Panc1 (cell line): ENCODE measurements at regions not wholly inside any gene's neighbourhood (a gene's known extent, or its start where the extent isn't known, plus 50 kb on each side); places are given as distances from the start of the nearest gene placed in this dataset.

ENCODE experiments used
- ATAC-seq: fragments of 200-7000 bp; cut with Tn5 transposase; 2 replicates; pipeline ENCODE4 v1.9.1; 2020; ENCODE audit warnings: mild to moderate bottlenecking, moderate library complexity
- BruUV-seq: library from RNA; stranded (reverse); fragments of 400-500 nt; replicated peaks from 2 replicates; lab custom pipeline; 2021; lab: Mats Ljungman, UMichigan
- CTCF ChIA-PET: fragments of 300-600 bp; sonication (Branson Sonifier 250); formaldehyde crosslinking; loops from one replicate; lab custom pipeline; 2022; ENCODE audit warnings: antibody characterized with exemption; lab: Charles Lee
- POLR2A ChIA-PET: fragments of 300-600 bp; sonication (Branson Sonifier 250); formaldehyde crosslinking; loops from one replicate; lab custom pipeline; 2022; ENCODE audit warnings: antibody characterized with exemption; lab: Charles Lee
- DNase-seq: peaks from one replicate; pipeline ENCODE4 v3.0.0-alpha.2; 2010; ENCODE audit warnings: low read depth, low spot score
- H3K27ac ChIP-seq: 2 replicates; pipeline ENCODE4 v1.5.1; 2011; ENCODE audit warnings: mild to moderate bottlenecking, low read length, inconsistent platforms
- H3K27me3 ChIP-seq: fragments of 200-500 bp; sonication (Bioruptor generic); 2 replicates; pipeline ENCODE4 v1.6.0; 2014; ENCODE audit warnings: low read length, inconsistent platforms; ENCODE audit not compliant: control insufficient read depth, insufficient read depth
- H3K36me3 ChIP-seq: fragments of 200-500 bp; sonication (Bioruptor generic); 2 replicates; pipeline ENCODE4 v1.5.1; 2014; ENCODE audit warnings: inconsistent platforms, mild to moderate bottlenecking, low read length, moderate library complexity; ENCODE audit not compliant: control insufficient read depth, insufficient read depth
- H3K4me1 ChIP-seq: 2 replicates; pipeline ENCODE4 v1.5.1; 2011; ENCODE audit warnings: inconsistent platforms, mild to moderate bottlenecking, low read length, moderate library complexity; ENCODE audit not compliant: control insufficient read depth, insufficient read depth
- H3K4me3 ChIP-seq, 2 experiments: 2 replicates each; pipeline ENCODE4 v1.5.1; 2011 to 2012; ENCODE audit warnings: low read depth in 2 of 2, low read length in 2 of 2, mild to moderate bottlenecking in 2 of 2, inconsistent platforms in 1 of 2, moderate library complexity in 1 of 2
- H3K9me3 ChIP-seq: fragments of 200-500 bp; sonication (Bioruptor generic); 2 replicates; pipeline ENCODE4 v1.5.1; 2014; ENCODE audit warnings: low read depth, mild to moderate bottlenecking, inconsistent platforms, low read length, moderate library complexity; ENCODE audit not compliant: control insufficient read depth, insufficient read depth
- POLR2AphosphoS5 ChIP-seq: IDR thresholded peaks from 2 replicates; pipeline ENCODE4 v1.6.1; 2012; ENCODE audit warnings: mild to moderate bottlenecking, low read depth, low read length, moderate library complexity
- SIN3A ChIP-seq: IDR thresholded peaks from 2 replicates; pipeline ENCODE4 v1.6.1; 2012; ENCODE audit warnings: low read depth, mild to moderate bottlenecking, low read length, moderate library complexity, borderline replicate concordance; ENCODE audit not compliant: insufficient read depth
- TCF7L2 ChIP-seq: IDR thresholded peaks from 2 replicates; pipeline ENCODE4 v1.6.1; 2011; ENCODE audit warnings: mild to moderate bottlenecking, low read depth, low read length, inconsistent platforms
- in situ Hi-C: cut with HindIII; loops from 2 replicates; pipeline ENCODE4 v1.10.0; 2016; ENCODE audit warnings: low sequenced_read_pairs, low pct_unique_long_range_greater_than_20kb
- intact Hi-C: fragments of 100-400 bp; cut with micrococcal nuclease; formaldehyde crosslinking; loops from one replicate; pipeline ENCODE4 v1.10.0; 2022; ENCODE audit not compliant: unreplicated experiment
- TF ChIP-seq, protein P1 (sequence below): fragments of 450-650 bp; IDR thresholded peaks from 2 replicates; pipeline ENCODE4 v1.5.1; 2017; ENCODE audit warnings: mild to moderate bottlenecking
- TF ChIP-seq, protein P2 (sequence below), 2 experiments: IDR thresholded peaks; 2 replicates each; pipeline ENCODE4 v1.6.1; 2011 to 2012; ENCODE audit warnings: low read depth in 2 of 2, control low read depth in 1 of 2, low read length in 1 of 2, mild to moderate bottlenecking in 1 of 2, moderate library complexity in 1 of 2; ENCODE audit not compliant: insufficient read depth in 1 of 2

DNA sequence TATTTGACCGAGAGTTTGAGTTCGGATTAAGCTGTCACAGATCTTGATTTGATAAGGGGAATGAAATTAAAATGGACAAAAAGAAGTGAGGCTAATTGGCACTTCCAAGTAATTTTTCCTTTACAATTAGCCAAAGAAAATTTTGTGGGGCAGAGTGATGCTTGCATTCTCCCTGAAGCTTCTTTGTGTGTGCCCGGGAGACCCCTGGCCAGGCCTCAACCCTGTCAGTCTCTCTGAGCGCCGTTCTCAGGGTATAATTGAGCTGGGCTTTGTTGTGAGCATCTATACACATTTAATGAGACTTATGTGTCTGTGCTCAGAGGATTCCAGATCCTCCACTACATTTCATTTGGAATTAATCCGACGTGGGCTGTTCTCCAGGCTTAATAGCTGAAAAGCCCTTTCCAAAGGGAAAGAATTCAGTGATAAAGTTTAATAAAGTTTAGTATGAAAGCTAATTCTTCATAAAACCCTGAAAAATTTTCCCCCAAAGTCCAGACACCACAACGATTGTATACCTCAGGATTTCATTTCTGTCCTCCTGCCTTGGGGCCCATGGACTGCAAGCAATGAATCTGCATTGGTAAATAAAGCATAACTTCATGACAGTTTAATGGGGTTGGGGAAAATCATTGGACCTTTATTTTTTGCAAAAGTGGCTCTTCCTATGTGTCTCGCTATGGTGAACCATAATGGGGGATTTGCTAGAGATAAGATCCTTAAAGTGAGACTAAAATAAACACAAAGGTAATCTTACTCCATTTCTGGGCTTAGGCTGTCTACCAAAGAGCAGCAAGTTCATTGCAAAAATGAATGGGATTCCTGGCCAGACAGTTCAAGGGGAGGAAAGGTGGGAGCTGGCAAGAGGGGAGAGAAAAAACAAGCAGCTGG, 292.6 kb downstream of the C12orf75 start:
- CTCF ChIA-PET: no interaction called here
- Histone ChIP-seq H3K9me3 (no peaks in the 10 kb centered on the region), H3K4me3 (no peak overlapping the region), H3K36me3 (no peaks in the 10 kb centered on the region), H3K27ac (no peak overlapping the region), H3K4me1 (no peaks in the 10 kb centered on the region), H3K27me3 (no peaks in the 10 kb centered on the region)
- DNase-seq: no peak
- in situ Hi-C loops (no loop called here), intact Hi-C loops (no loop called here)
- no peak for ATAC-seq
- no TSS peak for BruUV-seq
- TF ChIP-seq, protein P1, sequence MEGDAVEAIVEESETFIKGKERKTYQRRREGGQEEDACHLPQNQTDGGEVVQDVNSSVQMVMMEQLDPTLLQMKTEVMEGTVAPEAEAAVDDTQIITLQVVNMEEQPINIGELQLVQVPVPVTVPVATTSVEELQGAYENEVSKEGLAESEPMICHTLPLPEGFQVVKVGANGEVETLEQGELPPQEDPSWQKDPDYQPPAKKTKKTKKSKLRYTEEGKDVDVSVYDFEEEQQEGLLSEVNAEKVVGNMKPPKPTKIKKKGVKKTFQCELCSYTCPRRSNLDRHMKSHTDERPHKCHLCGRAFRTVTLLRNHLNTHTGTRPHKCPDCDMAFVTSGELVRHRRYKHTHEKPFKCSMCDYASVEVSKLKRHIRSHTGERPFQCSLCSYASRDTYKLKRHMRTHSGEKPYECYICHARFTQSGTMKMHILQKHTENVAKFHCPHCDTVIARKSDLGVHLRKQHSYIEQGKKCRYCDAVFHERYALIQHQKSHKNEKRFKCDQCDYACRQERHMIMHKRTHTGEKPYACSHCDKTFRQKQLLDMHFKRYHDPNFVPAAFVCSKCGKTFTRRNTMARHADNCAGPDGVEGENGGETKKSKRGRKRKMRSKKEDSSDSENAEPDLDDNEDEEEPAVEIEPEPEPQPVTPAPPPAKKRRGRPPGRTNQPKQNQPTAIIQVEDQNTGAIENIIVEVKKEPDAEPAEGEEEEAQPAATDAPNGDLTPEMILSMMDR: no peak
- TF ChIP-seq SIN3A: no peak
- TF ChIP-seq, protein P2, sequence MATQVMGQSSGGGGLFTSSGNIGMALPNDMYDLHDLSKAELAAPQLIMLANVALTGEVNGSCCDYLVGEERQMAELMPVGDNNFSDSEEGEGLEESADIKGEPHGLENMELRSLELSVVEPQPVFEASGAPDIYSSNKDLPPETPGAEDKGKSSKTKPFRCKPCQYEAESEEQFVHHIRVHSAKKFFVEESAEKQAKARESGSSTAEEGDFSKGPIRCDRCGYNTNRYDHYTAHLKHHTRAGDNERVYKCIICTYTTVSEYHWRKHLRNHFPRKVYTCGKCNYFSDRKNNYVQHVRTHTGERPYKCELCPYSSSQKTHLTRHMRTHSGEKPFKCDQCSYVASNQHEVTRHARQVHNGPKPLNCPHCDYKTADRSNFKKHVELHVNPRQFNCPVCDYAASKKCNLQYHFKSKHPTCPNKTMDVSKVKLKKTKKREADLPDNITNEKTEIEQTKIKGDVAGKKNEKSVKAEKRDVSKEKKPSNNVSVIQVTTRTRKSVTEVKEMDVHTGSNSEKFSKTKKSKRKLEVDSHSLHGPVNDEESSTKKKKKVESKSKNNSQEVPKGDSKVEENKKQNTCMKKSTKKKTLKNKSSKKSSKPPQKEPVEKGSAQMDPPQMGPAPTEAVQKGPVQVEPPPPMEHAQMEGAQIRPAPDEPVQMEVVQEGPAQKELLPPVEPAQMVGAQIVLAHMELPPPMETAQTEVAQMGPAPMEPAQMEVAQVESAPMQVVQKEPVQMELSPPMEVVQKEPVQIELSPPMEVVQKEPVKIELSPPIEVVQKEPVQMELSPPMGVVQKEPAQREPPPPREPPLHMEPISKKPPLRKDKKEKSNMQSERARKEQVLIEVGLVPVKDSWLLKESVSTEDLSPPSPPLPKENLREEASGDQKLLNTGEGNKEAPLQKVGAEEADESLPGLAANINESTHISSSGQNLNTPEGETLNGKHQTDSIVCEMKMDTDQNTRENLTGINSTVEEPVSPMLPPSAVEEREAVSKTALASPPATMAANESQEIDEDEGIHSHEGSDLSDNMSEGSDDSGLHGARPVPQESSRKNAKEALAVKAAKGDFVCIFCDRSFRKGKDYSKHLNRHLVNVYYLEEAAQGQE (IDR thresholded peaks at IDR 0.05; ENCODE audit: insufficient read depth in 1 of 2, low read depth in 2 of 2, low read length in 1 of 2): no peak
- TF ChIP-seq TCF7L2: no peak
- TF ChIP-seq POLR2AphosphoS5: no peak
- POLR2A ChIA-PET: no interaction called here

DNA sequence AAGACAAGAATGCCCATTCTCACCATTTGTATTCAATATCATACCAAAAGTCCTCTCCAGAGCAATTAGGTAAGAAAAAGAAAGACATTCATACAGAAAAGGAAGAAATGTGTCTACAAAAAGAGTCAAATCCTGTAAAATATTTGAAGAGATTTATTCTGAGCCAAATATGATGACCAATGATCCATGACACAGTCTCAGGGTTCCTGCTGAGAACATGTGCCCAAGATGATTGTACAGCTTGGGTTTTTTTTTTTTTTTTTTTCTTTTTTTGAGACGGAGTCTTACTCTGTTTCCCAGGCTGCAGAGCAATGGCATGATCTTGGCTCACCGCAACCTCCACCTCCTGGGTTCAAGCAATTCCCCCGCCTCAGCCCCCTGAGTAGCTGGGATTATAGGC, 296.2 kb downstream of the C12orf75 start:
- DNase-seq (no peak), ATAC-seq (no peak)
- intact Hi-C loops (no loop called here), in situ Hi-C loops (no loop called here)
- no TSS peak for BruUV-seq
- Histone ChIP-seq H3K4me3 (no peak overlapping the region), H3K27me3 (no peaks in the 10 kb centered on the region), H3K4me1 (no peaks in the 10 kb centered on the region), H3K36me3 (no peaks in the 10 kb centered on the region), H3K9me3 (no peaks in the 10 kb centered on the region), H3K27ac (no peak overlapping the region)
- TF ChIP-seq, protein P2 (IDR thresholded peaks at IDR 0.05; ENCODE audit: insufficient read depth in 1 of 2, low read depth in 2 of 2, low read length in 1 of 2): no peak
- TF ChIP-seq POLR2AphosphoS5: no peak
- no peak for TF ChIP-seq SIN3A
- TF ChIP-seq, protein P1: no peak
- no peak for TF ChIP-seq TCF7L2
- CTCF ChIA-PET: no interaction called here
- POLR2A ChIA-PET: no interaction called here
